ENCODE measurements at regions not wholly inside any gene's neighbourhood (a gene's known extent, or its start where the extent isn't known, plus 50 kb on each side); places are given as distances from the start of the nearest gene placed in this dataset.

DNA sequence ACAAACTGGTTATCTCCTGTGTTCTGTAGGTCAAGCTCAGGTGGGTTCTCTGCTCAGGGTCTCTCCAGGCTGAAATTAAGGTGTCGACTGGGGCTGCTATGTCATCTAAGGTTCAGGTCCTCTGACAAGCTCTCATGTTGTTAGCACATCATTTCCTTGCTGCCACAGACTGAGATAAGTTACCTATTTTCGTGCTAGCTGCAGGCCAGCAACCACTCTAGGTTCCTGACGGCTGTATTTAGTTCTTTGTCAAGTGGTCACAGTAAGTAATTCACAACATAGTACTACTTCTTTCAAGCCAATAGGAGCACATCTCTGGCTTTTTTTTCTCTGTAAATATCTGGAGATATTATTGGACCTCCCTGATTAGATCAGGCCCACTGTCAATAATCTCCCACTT, 169.3 kb upstream of the CAND1 start (continued):
- TF ChIP-seq CREB1 (IDR thresholded peaks at IDR 0.05) (no peak), CREB1 (CRISPR knock-in tag; IDR thresholded peaks at IDR 0.05) (no peak), KDM2A (CRISPR knock-in tag; IDR thresholded peaks at IDR 0.05; ENCODE audit: borderline replicate concordance, low read depth) (no peak), TAF1 (CRISPR knock-in tag; IDR thresholded peaks at IDR 0.05) (no peak)

DNA sequence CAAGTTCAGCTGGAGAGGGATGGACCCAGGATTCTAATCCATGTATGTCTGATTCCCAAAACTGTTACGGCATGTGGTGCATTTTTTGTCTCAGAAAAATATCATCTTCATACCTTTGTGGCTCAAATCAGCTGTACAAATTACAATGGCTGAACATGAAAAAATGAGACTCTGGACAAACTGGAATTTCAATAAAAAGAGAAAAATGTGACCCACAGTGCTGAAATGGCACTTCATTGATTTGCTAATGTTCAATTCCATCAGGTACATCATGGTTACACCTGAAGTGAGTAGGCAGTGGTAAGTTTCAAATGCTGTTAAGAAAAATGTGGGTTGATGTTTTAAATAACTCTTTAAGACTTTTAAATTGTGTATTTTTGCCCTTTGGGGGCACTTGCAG, 165.6 kb upstream of the CAND1 start:
- no peak overlapping the region for H3K27ac ChIP-seq (ENCODE audit: extremely low read length, insufficient read depth, low read length)
- no peak overlapping the region for H3K4me2 ChIP-seq (ENCODE audit: low read depth, low read length)
- no peaks in the 10 kb centered on the region for H3K36me3 ChIP-seq (replicated peaks in 1 of 2; ENCODE audit: control insufficient read depth in 1 of 2, insufficient read depth in 2 of 2, low read length in 2 of 2)
- ATAC-seq (no peak), FAIRE-seq (no peak), DNase-seq (ENCODE audit: low spot score) (no peak)
- H3K9ac ChIP-seq (ENCODE audit: insufficient read depth, low read depth, low read length) = no peak overlapping the region
- no peaks in the 10 kb centered on the region for H3K79me2 ChIP-seq (ENCODE audit: insufficient read depth, low read length)
- no peaks in the 10 kb centered on the region for H4K20me1 ChIP-seq (ENCODE audit: insufficient read depth, low read length)
- no peaks in the 10 kb centered on the region for H3K27me3 ChIP-seq (ENCODE audit: control insufficient read depth in 1 of 2, insufficient read depth in 2 of 2, low read length in 2 of 2)
- in situ Hi-C loops (cut with HindIII; ENCODE audit: extremely low pct_ligation_motif_present, low pct_unique_long_range_greater_than_20kb) (no loop called here), intact Hi-C loops (cut with micrococcal nuclease; ENCODE audit: unreplicated experiment) (no loop called here)
- H3K9me3 ChIP-seq (ENCODE audit: low read length) = no peaks in the 10 kb centered on the region; the same call in 1 of the 2 replicates
- 18% methylated on average over 1 of the region's 1 CpG for WGBS (ENCODE audit: low lambda C conversion rate)
- ChIA-PET CTCF (ENCODE audit: low intra/inter-chr PET ratio, low total read pairs) (no interaction called here), POLR2A (no interaction called here)
- H3K4me3 ChIP-seq (replicated peaks in 1 of 3; ENCODE audit: insufficient read depth in 1 of 3, low read depth in 2 of 3, low read length in 3 of 3) = no peak overlapping the region
- H2AFZ ChIP-seq (ENCODE audit: low read length) = no peak overlapping the region
- no TSS peak for BruUV-seq (replicated peaks)
- H3K4me1 ChIP-seq (ENCODE audit: insufficient read depth, low read length) = no peaks in the 10 kb centered on the region
- TF ChIP-seq ZSCAN22 (CRISPR knock-in tag; IDR thresholded peaks at IDR 0.05) = no peak
- TF ChIP-seq ZBTB38 (CRISPR knock-in tag; IDR thresholded peaks at IDR 0.05) = no peak
- TF ChIP-seq, protein P1, sequence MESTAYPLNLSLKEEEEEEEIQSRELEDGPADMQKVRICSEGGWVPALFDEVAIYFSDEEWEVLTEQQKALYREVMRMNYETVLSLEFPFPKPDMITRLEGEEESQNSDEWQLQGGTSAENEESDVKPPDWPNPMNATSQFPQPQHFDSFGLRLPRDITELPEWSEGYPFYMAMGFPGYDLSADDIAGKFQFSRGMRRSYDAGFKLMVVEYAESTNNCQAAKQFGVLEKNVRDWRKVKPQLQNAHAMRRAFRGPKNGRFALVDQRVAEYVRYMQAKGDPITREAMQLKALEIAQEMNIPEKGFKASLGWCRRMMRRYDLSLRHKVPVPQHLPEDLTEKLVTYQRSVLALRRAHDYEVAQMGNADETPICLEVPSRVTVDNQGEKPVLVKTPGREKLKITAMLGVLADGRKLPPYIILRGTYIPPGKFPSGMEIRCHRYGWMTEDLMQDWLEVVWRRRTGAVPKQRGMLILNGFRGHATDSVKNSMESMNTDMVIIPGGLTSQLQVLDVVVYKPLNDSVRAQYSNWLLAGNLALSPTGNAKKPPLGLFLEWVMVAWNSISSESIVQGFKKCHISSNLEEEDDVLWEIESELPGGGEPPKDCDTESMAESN (CRISPR knock-in tag; conservative IDR thresholded peaks at IDR 0.05) = no peak
- no peak for TF ChIP-seq ZNF543 (CRISPR knock-in tag; IDR thresholded peaks at IDR 0.05)
- TF ChIP-seq, protein P2, sequence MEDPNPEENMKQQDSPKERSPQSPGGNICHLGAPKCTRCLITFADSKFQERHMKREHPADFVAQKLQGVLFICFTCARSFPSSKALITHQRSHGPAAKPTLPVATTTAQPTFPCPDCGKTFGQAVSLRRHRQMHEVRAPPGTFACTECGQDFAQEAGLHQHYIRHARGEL (CRISPR knock-in tag; IDR thresholded peaks at IDR 0.05) = no peak
- TF ChIP-seq, protein P3, sequence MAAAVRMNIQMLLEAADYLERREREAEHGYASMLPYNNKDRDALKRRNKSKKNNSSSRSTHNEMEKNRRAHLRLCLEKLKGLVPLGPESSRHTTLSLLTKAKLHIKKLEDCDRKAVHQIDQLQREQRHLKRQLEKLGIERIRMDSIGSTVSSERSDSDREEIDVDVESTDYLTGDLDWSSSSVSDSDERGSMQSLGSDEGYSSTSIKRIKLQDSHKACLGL (CRISPR knock-in tag; IDR thresholded peaks at IDR 0.05) = no peak
- TF ChIP-seq ZSCAN30 (CRISPR knock-in tag; IDR thresholded peaks at IDR 0.05) = no peak
- no peak for TF ChIP-seq GABPB1 (CRISPR knock-in tag; IDR thresholded peaks at IDR 0.05)
- TF ChIP-seq ZNF850 (CRISPR knock-in tag; conservative IDR thresholded peaks at IDR 0.05) = no peak
- no peak for TF ChIP-seq GTF3A (CRISPR knock-in tag; conservative IDR thresholded peaks at IDR 0.05)
- TF ChIP-seq IRF2 (CRISPR knock-in tag; IDR thresholded peaks at IDR 0.05) = no peak
- TF ChIP-seq ZNF619 (CRISPR knock-in tag; IDR thresholded peaks at IDR 0.05) = no peak
- TF ChIP-seq, protein P4, sequence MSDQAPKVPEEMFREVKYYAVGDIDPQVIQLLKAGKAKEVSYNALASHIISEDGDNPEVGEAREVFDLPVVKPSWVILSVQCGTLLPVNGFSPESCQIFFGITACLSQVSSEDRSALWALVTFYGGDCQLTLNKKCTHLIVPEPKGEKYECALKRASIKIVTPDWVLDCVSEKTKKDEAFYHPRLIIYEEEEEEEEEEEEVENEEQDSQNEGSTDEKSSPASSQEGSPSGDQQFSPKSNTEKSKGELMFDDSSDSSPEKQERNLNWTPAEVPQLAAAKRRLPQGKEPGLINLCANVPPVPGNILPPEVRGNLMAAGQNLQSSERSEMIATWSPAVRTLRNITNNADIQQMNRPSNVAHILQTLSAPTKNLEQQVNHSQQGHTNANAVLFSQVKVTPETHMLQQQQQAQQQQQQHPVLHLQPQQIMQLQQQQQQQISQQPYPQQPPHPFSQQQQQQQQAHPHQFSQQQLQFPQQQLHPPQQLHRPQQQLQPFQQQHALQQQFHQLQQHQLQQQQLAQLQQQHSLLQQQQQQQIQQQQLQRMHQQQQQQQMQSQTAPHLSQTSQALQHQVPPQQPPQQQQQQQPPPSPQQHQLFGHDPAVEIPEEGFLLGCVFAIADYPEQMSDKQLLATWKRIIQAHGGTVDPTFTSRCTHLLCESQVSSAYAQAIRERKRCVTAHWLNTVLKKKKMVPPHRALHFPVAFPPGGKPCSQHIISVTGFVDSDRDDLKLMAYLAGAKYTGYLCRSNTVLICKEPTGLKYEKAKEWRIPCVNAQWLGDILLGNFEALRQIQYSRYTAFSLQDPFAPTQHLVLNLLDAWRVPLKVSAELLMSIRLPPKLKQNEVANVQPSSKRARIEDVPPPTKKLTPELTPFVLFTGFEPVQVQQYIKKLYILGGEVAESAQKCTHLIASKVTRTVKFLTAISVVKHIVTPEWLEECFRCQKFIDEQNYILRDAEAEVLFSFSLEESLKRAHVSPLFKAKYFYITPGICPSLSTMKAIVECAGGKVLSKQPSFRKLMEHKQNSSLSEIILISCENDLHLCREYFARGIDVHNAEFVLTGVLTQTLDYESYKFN (CRISPR knock-in tag; conservative IDR thresholded peaks at IDR 0.05) = no peak
- TF ChIP-seq, protein P5, sequence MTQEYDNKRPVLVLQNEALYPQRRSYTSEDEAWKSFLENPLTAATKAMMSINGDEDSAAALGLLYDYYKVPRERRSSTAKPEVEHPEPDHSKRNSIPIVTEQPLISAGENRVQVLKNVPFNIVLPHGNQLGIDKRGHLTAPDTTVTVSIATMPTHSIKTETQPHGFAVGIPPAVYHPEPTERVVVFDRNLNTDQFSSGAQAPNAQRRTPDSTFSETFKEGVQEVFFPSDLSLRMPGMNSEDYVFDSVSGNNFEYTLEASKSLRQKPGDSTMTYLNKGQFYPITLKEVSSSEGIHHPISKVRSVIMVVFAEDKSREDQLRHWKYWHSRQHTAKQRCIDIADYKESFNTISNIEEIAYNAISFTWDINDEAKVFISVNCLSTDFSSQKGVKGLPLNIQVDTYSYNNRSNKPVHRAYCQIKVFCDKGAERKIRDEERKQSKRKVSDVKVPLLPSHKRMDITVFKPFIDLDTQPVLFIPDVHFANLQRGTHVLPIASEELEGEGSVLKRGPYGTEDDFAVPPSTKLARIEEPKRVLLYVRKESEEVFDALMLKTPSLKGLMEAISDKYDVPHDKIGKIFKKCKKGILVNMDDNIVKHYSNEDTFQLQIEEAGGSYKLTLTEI (CRISPR knock-in tag; conservative IDR thresholded peaks at IDR 0.05) = no peak

All from HepG2 (cell line).